K562 (cell line): ENCODE measurements at regions not wholly inside any gene's neighbourhood (a gene's known extent, or its start where the extent isn't known, plus 50 kb on each side); places are given as distances from the start of the nearest gene placed in this dataset.

ENCODE experiments used
- ATF1 ChIP-seq, 2 experiments: fragments of 450-650 bp in 1 of 2; IDR thresholded peaks; 2 replicates each; pipeline ENCODE4 v1.6.1; 2016; ENCODE audit warnings: missing compliant biosample characterization in 1 of 2, missing genetic modification characterization in 1 of 2
- ATF4 ChIP-seq: fragments of 450-650 bp; formaldehyde crosslinking; IDR thresholded peaks from 2 replicates; pipeline ENCODE4 v1.4.0; 2022; ENCODE audit warnings: mild to moderate bottlenecking, moderate library complexity
- ATF7 ChIP-seq: fragments of 450-650 bp; IDR thresholded peaks from 2 replicates; pipeline ENCODE4 v1.7.1; 2014; ENCODE audit warnings: mild to moderate bottlenecking, moderate library complexity
- CEBPG ChIP-seq, 3 experiments: fragments of 200-800 bp in 1 of 3; sonication (Bioruptor generic) in 1 of 3; sonication (generic) in 1 of 3; formaldehyde crosslinking in 1 of 3; IDR thresholded peaks in 2 of 3; conservative IDR thresholded peaks in 1 of 3; 2 replicates each; pipeline versions ENCODE4 v1.6.1 to v1.8.0; 2016 to 2022; ENCODE audit warnings: missing compliant biosample characterization in 2 of 3, missing genetic modification characterization in 2 of 3, mild to moderate bottlenecking in 1 of 3, missing genetic modification reagents in 1 of 3
- CREBBP ChIP-seq: IDR thresholded peaks from one replicate; pipeline ENCODE4 v1.6.1; 2012; ENCODE audit warnings: low read depth, mild to moderate bottlenecking, control low read depth, inconsistent platforms, low read length
- CSDE1 ChIP-seq, 2 experiments: fragments of 450-650 bp; IDR thresholded peaks; 2 replicates each; pipeline ENCODE4 v1.6.1; 2016; ENCODE audit warnings: mild to moderate bottlenecking in 1 of 2
- ELF2 ChIP-seq: fragments of 250-450 bp; sonication (Bioruptor Pico); IDR thresholded peaks from 2 replicates; pipeline ENCODE4 v1.5.0; 2021; ENCODE audit warnings: mild to moderate bottlenecking
- ELF4 ChIP-seq: fragments of 450-650 bp; formaldehyde crosslinking; IDR thresholded peaks from 2 replicates; pipeline ENCODE4 v1.4.0; 2022; ENCODE audit warnings: missing genetic modification characterization
- FOSL1 ChIP-seq: fragments of 200-800 bp; sonication (Bioruptor generic); conservative IDR thresholded peaks from 2 replicates; pipeline ENCODE4 v1.6.1; 2016; ENCODE audit warnings: missing genetic modification characterization, missing compliant biosample characterization
- FOXJ2 ChIP-seq: fragments of 200-800 bp; sonication (Bioruptor generic); IDR thresholded peaks from 2 replicates; pipeline ENCODE4 v1.6.1; 2016; ENCODE audit warnings: missing genetic modification characterization, missing compliant biosample characterization
- FOXK2 ChIP-seq, 2 experiments: fragments of 450-650 bp; IDR thresholded peaks in 1 of 2; conservative IDR thresholded peaks in 1 of 2; 2 replicates each; pipeline ENCODE4 v1.6.1; 2016; ENCODE audit warnings: low read depth in 2 of 2, mild to moderate bottlenecking in 1 of 2
- JUND ChIP-seq, 2 experiments: IDR thresholded peaks; 2 replicates in 1 of 2; 3 replicates in 1 of 2; pipeline ENCODE4 v1.6.1; 2011; ENCODE audit warnings: borderline replicate concordance in 2 of 2, low read depth in 2 of 2, low read length in 2 of 2, improper control_type of control experiment in 1 of 2, missing biosample characterization in 1 of 2, missing genetic modification characterization in 1 of 2, missing genetic modification reagents in 1 of 2
- MAFF ChIP-seq: IDR thresholded peaks from 2 replicates; pipeline ENCODE4 v1.6.1; 2012; ENCODE audit warnings: low read length, improper control_type of control experiment
- MAFK ChIP-seq: IDR thresholded peaks from 2 replicates; pipeline ENCODE4 v1.6.1; 2011; ENCODE audit warnings: low read length, improper control_type of control experiment
- MITF ChIP-seq: IDR thresholded peaks from 2 replicates; pipeline ENCODE4 v1.6.1; 2014; ENCODE audit warnings: antibody characterized with exemption
- MLLT1 ChIP-seq, 2 experiments: fragments of 450-650 bp; IDR thresholded peaks; 2 replicates each; pipeline ENCODE4 v1.6.1; 2016
- NBN ChIP-seq: fragments of 450-650 bp; IDR thresholded peaks from 2 replicates; pipeline ENCODE4 v1.6.1; 2016; ENCODE audit warnings: low read depth, mild to moderate bottlenecking
- NFE2 ChIP-seq: IDR thresholded peaks from 2 replicates; pipeline ENCODE4 v1.6.1; 2014; ENCODE audit warnings: antibody characterized with exemption, low read depth
- POLR2G ChIP-seq: fragments of 200-400 bp; formaldehyde crosslinking; IDR thresholded peaks from 2 replicates; pipeline ENCODE4 v1.6.1; 2017; ENCODE audit warnings: low read depth, mild to moderate bottlenecking, antibody characterized with exemption, low read length, moderate library complexity
- POU5F1 ChIP-seq: fragments of 150-350 bp; IDR thresholded peaks from 2 replicates; pipeline ENCODE4 v1.6.1; 2014; ENCODE audit warnings: borderline replicate concordance, low read length, low read depth, mild to moderate bottlenecking; ENCODE audit not compliant: partially characterized antibody
- SMARCB1 ChIP-seq: IDR thresholded peaks from 2 replicates; pipeline ENCODE4 v1.6.1; 2011; ENCODE audit warnings: improper control_type of control experiment, low read depth; ENCODE audit not compliant: insufficient read length
- SMARCE1 ChIP-seq: fragments of 450-650 bp; IDR thresholded peaks from 2 replicates; pipeline ENCODE4 v1.7.1; 2016; ENCODE audit warnings: mild to moderate bottlenecking
- ZNF232 ChIP-seq: sonication (generic); formaldehyde crosslinking; IDR thresholded peaks from 2 replicates; pipeline ENCODE4 v1.8.0; 2022; ENCODE audit warnings: mild to moderate bottlenecking, missing genetic modification reagents
- ZNF316 ChIP-seq: fragments of 450-650 bp; IDR thresholded peaks from 2 replicates; pipeline ENCODE4 v1.6.1; 2016
- ZNF384 ChIP-seq: IDR thresholded peaks from 2 replicates; pipeline ENCODE4 v1.6.1; 2012; ENCODE audit warnings: low read depth, low read length, improper control_type of control experiment

- TF ChIP-seq JUND (IDR thresholded peaks at IDR 0.05; ENCODE audit: borderline replicate concordance, low read depth, low read length): peak; percentile 70; the same call in 1 of the 2 replicates
- TF ChIP-seq JUND (tag; IDR thresholded peaks at IDR 0.05; ENCODE audit: borderline replicate concordance, low read depth, low read length): no peak; the same call in 2 of the 3 replicates
- no peak for TF ChIP-seq ELF2
- TF ChIP-seq NFE2: peak; percentile 84
- TF ChIP-seq POLR2G: no peak
- TF ChIP-seq ZNF232 (CRISPR knock-in tag): no peak
- no peak for TF ChIP-seq CREBBP
- no peak for TF ChIP-seq ELF4 (CRISPR knock-in tag)
- TF ChIP-seq NBN: no peak
- TF ChIP-seq SMARCE1: no peak
- TF ChIP-seq SMARCB1: no peak
- peak; percentile 39; the same call in 1 of the 2 replicates for TF ChIP-seq MAFK
- no peak for TF ChIP-seq FOXJ2 (tag)
- peak; percentile 44; the same call in 1 of the 2 replicates for TF ChIP-seq MAFF
- 0 out of 2 replicates have a peak, but pooled peaks have one; percentile 30 for TF ChIP-seq ATF4 (CRISPR knock-in tag)
- TF ChIP-seq CEBPG (CRISPR knock-in tag; IDR thresholded peaks at IDR 0.05): peak; percentile 69
- peak; percentile 69 to 84; a peak in 3 of 4 replicates for TF ChIP-seq CEBPG (tag; conservative IDR thresholded peaks at IDR 0.05 in 1 of 2, IDR thresholded peaks at IDR 0.05 in 1 of 2)
- TF ChIP-seq POU5F1: no peak
- TF ChIP-seq ZNF316: peak; percentile 12; the same call in 1 of the 2 replicates
- TF ChIP-seq MLLT1 (IDR thresholded peaks at IDR 0.05): 0 out of 4 replicates have a peak, but pooled peaks of 1 of the 2 experiments have one; percentile 21
- 0 out of 2 replicates have a peak, but pooled peaks have one; percentile 33 for TF ChIP-seq FOSL1
- TF ChIP-seq ZNF384: no peak
- TF ChIP-seq CSDE1 (IDR thresholded peaks at IDR 0.05): no peak
- TF ChIP-seq ATF7: peak; percentile 70; the same call in 1 of the 2 replicates
- no peak for TF ChIP-seq ATF1 (CRISPR knock-in tag; IDR thresholded peaks at IDR 0.05)
- TF ChIP-seq ATF1 (tag; IDR thresholded peaks at IDR 0.05): peak; percentile 51
- no peak for TF ChIP-seq MITF
- TF ChIP-seq FOXK2 (conservative IDR thresholded peaks at IDR 0.05 in 1 of 2, IDR thresholded peaks at IDR 0.05 in 1 of 2; ENCODE audit: low read depth in 2 of 2): peak in 1 of 2 experiments; percentile 43; a peak in 1 of 4 replicates
These were observed 161.6 kb upstream of the PRSS1 start (continued) for GRCh38 chr7:142587578-142588191.
